Effector CD4-positive, alpha-beta T cell (primary cell): ENCODE measurements at regions not wholly inside any gene's neighbourhood (a gene's known extent, or its start where the extent isn't known, plus 50 kb on each side); places are given as distances from the start of the nearest gene placed in this dataset.

Experiments
- DNase-seq: peaks from one replicate; pipeline ENCODE4 v3.0.0-alpha.2; 2020

GRCh38 chr2:134133622-134134312 is 120.1 kb upstream of the MGAT5 start:
- no peak for DNase-seq

DNA sequence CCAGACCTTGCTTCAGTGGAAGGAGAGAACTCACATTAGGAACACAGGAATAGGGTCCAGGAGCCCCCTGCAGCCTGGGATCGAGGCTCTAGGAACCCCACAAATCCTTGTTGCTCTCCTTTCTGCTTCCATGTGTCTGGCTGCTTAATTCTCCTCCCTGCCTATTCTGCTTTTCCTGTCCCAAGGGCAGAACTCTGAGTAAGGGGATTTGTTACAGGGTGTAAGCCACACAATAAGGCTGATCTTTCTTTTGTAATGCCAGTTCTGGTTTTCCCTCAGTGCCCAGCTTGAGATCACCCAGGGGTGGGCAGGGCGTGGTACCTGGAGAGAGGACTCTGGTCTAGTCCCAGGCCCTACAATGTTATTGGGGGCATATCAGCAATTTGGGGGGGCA is 119.6 kb upstream of the MGAT5 start:
- no peak for DNase-seq

DNA sequence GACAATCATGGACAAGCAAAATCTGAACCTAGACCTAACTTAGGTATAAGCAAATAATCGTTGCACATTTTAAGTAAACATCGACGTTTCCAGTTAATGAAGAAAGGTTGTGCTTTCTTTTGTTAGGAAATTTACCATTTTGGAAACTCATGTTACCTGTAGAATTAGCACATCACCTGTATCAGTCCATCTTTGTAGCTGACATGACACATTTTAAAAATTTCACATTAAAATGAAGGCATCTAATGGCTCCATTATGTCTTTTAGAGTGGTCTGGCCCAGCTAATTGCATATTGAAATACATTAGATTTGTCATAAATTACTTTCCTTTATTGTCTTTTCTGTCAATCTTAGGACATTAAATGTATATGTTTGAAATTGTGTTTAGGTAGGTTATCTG is 119.0 kb upstream of the MGAT5 start:
- DNase-seq: no peak

DNA sequence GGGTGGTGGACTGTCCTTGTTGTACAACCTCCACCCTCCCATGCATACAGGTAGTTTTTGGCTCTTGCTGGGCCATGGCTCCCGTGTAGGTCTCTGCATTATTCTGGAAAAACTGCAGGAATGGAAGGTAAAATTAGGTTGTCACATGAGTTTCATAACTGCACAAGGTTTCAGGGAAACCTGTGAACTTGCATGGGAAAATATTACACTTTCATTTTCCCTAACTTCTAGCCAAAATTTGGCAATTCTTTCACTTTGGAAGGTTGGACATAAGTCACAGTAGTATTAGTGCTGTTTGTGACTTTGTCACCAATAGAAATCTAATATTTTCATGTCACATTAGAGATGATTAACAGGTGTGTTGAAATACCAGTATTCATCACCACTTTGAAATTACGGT is 118.1 kb upstream of the MGAT5 start:
- DNase-seq: no peak

- DNase-seq: no peak
These were observed 117.1 kb upstream of the MGAT5 start for GRCh38 chr2:134136731-134137130.

DNA sequence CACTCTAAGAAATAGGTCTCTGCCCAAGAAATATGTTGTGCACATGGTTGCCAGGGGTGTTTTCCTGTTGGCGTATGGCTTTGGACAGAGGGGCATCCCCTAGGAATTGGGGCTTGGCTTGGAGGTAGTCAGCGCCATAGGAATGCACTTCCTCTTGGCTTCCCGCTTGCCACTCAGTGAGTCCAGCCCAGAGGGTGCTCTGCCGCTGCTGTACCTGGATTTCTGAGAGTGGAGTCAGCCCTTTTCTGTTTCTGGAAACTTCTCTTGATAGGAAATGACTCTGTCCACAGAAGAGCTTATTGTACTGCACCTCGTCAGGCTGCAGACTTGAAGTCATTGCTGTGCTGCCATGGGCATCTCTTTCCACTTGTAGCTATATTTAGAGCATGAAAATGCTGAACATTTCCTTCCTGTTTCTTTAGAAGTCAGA is 116.7 kb upstream of the MGAT5 start:
- no peak for DNase-seq

DNA sequence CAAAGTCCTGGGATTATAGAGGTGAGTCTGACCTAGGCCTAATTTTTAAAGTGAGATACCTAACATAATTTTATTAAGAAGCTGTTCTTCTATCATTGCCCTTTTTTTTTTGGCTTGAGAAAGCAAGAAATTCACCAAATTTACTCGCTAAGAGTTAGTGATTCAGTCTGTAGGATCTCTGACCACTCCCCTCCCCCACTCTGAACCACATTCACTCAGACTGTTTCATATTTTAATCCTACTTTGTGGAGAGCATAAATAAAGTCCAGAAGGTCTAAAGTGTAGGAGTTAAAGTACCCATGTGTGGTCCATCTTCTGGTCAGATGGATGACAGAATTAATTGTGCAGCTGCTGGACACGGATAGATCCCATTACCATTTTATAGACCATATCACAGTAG is 115.8 kb upstream of the MGAT5 start:
- no peak for DNase-seq

GRCh38 chr2:134139611-134140010 is 114.3 kb upstream of the MGAT5 start:
- DNase-seq: no peak

DNA sequence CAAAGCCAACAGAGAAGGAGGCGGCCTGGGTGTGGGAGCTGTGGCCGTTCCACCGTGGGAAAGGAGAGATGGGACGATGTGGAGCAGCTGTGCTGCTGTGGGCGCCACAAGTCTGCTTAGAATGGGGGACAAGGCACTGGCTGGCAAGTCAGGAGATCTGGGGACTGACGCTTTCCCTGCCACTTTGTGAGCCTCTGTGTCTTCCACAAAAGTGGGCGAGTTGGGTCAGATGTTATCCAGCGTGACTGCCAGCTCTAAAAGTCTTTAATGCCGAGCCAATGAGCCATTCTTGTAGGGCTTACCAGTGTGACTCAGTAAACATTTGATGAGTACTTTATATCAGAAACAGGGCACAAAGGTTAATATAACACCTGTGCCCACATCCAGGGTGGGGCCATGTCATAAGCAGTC is 113.6 kb upstream of the MGAT5 start:
- DNase-seq: no peak

GRCh38 chr2:134141598-134142340 is 112.1 kb upstream of the MGAT5 start:
- no peak for DNase-seq

- no peak for DNase-seq
These were observed 111.5 kb upstream of the MGAT5 start for GRCh38 chr2:134142341-134142738.

GRCh38 chr2:134142903-134143302 is 111.0 kb upstream of the MGAT5 start:
- no peak for DNase-seq

DNA sequence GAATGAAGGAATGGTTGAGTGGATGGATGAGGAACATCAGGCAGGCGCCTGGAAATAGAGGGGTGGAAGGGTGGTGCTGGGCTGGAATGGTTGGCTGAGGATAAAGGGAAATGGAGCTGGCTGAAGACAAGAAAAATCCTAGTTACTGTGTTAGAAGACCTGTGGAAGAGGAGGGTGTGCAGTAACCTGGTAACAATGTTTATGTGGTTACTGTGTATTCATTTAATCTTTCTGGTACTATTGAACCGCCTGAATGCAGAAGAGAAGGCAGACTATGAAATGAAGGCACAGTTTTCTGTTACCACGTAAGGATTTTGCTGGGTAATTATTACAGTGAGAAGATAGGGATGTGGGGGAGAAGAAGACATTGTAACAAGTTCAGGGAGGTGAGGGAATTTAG is 110.3 kb upstream of the MGAT5 start:
- no peak for DNase-seq

- DNase-seq: no peak
These were observed 109.7 kb upstream of the MGAT5 start for GRCh38 chr2:134144081-134144596.

DNA sequence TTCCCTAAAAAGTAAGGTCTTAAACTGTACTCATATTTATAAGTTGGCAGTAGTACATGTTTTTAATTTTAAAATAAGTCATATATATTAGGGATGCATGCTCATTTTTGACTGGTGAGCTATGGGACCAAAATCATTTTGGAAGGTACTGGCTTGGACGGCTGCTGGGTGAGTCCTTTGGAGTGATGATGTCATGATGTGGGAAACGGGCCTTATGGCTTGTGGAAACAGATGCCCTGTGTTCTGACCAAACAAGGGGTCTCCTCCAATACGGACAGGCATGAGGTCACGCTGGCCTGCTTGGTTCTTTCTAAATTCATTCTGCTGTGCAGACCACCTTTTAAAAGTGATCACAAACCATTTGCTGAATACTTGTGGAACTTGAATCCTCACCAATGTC is 109.2 kb upstream of the MGAT5 start:
- DNase-seq: no peak

GRCh38 chr2:134145519-134145918 is 108.4 kb upstream of the MGAT5 start:
- DNase-seq: no peak

DNA sequence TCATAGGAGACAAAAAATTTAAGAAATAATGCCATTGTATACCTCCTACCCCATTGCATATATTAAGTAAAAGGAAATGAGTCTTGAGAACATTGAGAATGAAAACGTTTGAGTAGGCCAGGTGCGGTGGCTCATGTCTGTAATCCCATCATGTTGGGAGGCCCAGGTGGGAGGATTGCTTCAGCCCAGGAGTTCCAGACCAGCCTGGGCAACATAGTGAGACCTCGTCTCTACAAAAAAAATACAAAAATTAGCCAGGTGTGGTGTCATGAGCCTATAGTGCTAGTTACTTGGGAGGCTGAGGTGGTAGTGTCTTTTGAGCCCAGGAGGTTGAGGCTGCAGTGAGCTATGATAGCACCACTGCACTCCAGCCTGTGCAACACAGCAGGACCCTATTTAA is 107.7 kb upstream of the MGAT5 start:
- no peak for DNase-seq

DNA sequence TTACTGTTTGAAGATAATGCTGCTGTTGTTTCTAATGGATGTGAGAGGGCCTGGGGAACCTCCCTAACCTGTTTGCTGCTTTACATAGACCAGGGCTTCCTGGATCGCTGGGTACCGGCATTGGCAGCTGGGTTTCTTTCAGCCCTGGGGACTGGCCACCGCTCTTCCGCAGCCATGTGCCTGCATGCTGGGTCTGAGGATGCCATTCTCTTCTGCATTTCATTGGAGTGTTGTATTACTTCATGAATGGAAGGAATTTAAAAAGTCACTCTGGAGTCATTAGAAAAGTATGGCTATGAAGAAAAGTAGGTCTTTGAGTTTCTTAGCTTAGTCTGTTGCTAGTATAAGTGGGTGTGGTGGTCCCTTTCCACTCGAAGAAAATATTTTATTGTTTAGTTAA is 107.3 kb upstream of the MGAT5 start:
- no peak for DNase-seq

GRCh38 chr2:134148172-134148571 is 105.7 kb upstream of the MGAT5 start:
- no peak for DNase-seq

DNA sequence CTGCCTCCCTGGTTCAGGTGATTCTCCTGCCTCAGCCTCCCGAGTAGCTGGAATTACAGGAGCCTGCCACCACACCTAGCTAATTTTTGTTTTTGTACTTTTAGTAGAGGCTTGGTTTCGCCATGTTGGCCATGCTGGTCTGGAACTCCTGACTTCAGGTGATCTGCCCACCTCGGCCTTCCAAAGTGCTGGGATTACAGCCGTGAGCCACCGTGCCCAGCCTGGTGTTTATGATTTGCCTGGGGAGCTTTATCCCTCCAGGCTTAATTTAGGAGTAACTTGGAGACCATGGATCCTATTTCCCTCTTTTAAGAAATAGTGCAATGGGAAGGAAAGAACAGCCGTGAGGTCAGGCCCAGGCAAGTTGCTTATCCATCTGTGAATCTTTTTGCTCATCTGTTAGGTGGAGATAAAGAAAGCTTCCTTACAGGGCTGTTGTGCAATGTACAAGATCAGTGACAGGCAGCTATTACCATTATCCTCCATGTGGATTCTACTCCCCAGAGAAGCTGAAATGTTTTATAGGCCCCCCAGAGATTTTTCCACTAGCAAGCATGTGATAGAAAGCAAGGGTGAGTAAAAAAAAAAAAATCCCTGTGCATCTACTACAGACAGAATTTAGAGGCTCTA is 104.9 kb upstream of the MGAT5 start:
- no peak for DNase-seq

DNA sequence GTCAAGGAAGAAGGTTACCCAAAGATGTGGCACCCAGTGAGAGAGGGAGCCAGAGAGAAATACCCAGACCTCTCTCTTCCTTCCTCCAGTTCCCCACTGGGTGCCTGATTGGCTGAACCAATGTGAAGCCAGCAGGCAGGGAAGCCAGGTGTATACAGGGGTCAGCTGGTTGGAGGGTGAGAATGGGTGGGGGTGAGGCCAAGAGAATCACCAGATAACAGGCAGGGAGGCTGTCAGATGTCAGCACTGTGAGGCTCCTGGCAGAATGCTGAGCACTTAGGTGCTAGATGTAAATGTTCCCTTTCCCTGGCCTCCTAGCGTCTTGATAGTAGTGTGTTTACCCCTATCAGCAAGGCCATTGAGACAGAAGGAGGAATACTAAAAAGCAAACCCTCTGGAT is 104.0 kb upstream of the MGAT5 start:
- DNase-seq: no peak

DNA sequence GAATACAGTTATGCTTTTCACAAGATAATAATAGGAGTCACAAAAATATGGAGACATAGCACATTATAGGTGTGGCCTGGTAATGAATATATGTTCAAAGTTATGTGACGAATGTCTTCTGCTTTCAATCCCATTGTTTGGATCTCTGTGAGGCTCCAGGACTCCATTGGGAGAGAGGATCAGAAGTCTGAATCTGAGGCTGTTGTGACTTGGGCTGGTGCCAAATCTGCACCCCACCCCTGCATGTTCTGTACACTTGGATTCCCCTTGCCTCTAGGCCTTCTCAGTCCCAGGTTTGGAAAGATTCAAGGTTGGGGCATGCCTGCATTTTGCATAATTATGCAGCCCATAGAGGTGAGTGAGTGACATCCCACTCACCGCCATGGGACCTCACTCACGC is 103.1 kb upstream of the MGAT5 start:
- no peak for DNase-seq

- DNase-seq: no peak
These were observed 101.5 kb upstream of the MGAT5 start for GRCh38 chr2:134152045-134153010.
